T-helper 2 cell treated with Interferon-gamma antibody and Interleukin-4, amounts not matched to agents 5 μg/mL and 100 μg/mL, for 36 hours (primary cell): ENCODE measurements at regions not wholly inside any gene's neighbourhood (a gene's known extent, or its start where the extent isn't known, plus 50 kb on each side); places are given as distances from the start of the nearest gene placed in this dataset.
"Not testable (repeated sequence)": the region's sequence is repeated elsewhere in the genome, so short reads cannot be mapped to it uniquely, and the experiment has no call there.

Source experiments
- DNase-seq: peaks from one replicate; pipeline ENCODE4 v3.0.0; 2021; ENCODE audit warnings: low spot score
- H3K27ac Mint-ChIP-seq: one replicate; pipeline ENCODE4 v1.8.0; 2021; ENCODE audit warnings: mild to moderate bottlenecking, mixed read lengths
- H3K27me3 Mint-ChIP-seq: one replicate; pipeline ENCODE4 v1.8.0; 2021; ENCODE audit warnings: low read depth, mixed read lengths
- H3K36me3 Mint-ChIP-seq: one replicate; pipeline ENCODE4 v1.8.0; 2021; ENCODE audit warnings: low read depth, mixed read lengths
- H3K4me1 Mint-ChIP-seq: one replicate; pipeline ENCODE4 v1.8.0; 2021; ENCODE audit warnings: low read depth, mixed read lengths
- H3K4me3 Mint-ChIP-seq: one replicate; pipeline ENCODE4 v1.8.0; 2022; ENCODE audit warnings: mild to moderate bottlenecking, moderate library complexity, mixed read lengths
- H3K9me3 Mint-ChIP-seq: one replicate; pipeline ENCODE4 v1.8.0; 2021; ENCODE audit warnings: mixed read lengths

- Mint-ChIP-seq H3K4me1 (peaks cover 3% of the 10 kb centered on the region), H3K27me3 (peaks cover 47% of the 10 kb centered on the region), H3K27ac (no peak overlapping the region), H3K36me3 (peaks cover 3% of the 10 kb centered on the region), H3K4me3 (no peak overlapping the region), H3K9me3 (no peaks in the 10 kb centered on the region)
- DNase-seq: no peak
These were observed 81.5 kb upstream of the RHOU start for GRCh38 chr1:228653748-228654147.

- no peak overlapping the region for H3K27ac Mint-ChIP-seq
- H3K4me3 Mint-ChIP-seq: no peak overlapping the region
- no peaks in the 10 kb centered on the region for H3K9me3 Mint-ChIP-seq
- no peak for DNase-seq
- peaks cover 3% of the 10 kb centered on the region for H3K4me1 Mint-ChIP-seq
- H3K27me3 Mint-ChIP-seq: peaks cover 28% of the 10 kb centered on the region
- no peaks in the 10 kb centered on the region for H3K36me3 Mint-ChIP-seq
These were observed 79.4 kb upstream of the RHOU start for GRCh38 chr1:228655796-228656394.

- H3K36me3 Mint-ChIP-seq, H3K4me3 Mint-ChIP-seq, H3K9me3 Mint-ChIP-seq, DNase-seq, H3K4me1 Mint-ChIP-seq, H3K27ac Mint-ChIP-seq: not testable (repeated sequence)
- peaks cover 17% of the 10 kb centered on the region for H3K27me3 Mint-ChIP-seq
These were observed 73.1 kb upstream of the RHOU start for GRCh38 chr1:228662007-228662689.

- Mint-ChIP-seq H3K4me3 (no peak overlapping the region), H3K27ac (no peak overlapping the region), H3K4me1 (no peaks in the 10 kb centered on the region), H3K9me3 (no peaks in the 10 kb centered on the region), H3K36me3 (no peaks in the 10 kb centered on the region), H3K27me3 (peaks cover 20% of the 10 kb centered on the region)
- peak; percentile 41 for DNase-seq
These were observed 70.8 kb upstream of the RHOU start for GRCh38 chr1:228664399-228664914.

GRCh38 chr1:228666686-228667623 lies 68.3 kb upstream of the RHOU start:
- Mint-ChIP-seq H3K27ac (no peak overlapping the region), H3K9me3 (no peaks in the 10 kb centered on the region), H3K4me3 (no peak overlapping the region), H3K27me3 (peaks cover 10% of the 10 kb centered on the region), H3K4me1 (no peaks in the 10 kb centered on the region), H3K36me3 (no peaks in the 10 kb centered on the region)
- no peak for DNase-seq

- H3K9me3 Mint-ChIP-seq: no peaks in the 10 kb centered on the region
- no peak for DNase-seq
- H3K36me3 Mint-ChIP-seq: no peaks in the 10 kb centered on the region
- H3K4me3 Mint-ChIP-seq: no peak overlapping the region
- peaks cover 10% of the 10 kb centered on the region for H3K27me3 Mint-ChIP-seq
- H3K4me1 Mint-ChIP-seq: no peaks in the 10 kb centered on the region
- no peak overlapping the region for H3K27ac Mint-ChIP-seq
These were observed 66.6 kb upstream of the RHOU start for GRCh38 chr1:228668553-228669241.

- no peak overlapping the region for H3K4me3 Mint-ChIP-seq
- no peak overlapping the region for H3K27ac Mint-ChIP-seq
- no peaks in the 10 kb centered on the region for H3K4me1 Mint-ChIP-seq
- peaks cover 14% of the 10 kb centered on the region for H3K27me3 Mint-ChIP-seq
- H3K9me3 Mint-ChIP-seq: no peaks in the 10 kb centered on the region
- DNase-seq: no peak
- H3K36me3 Mint-ChIP-seq: no peaks in the 10 kb centered on the region
These were observed 66.1 kb upstream of the RHOU start for GRCh38 chr1:228669242-228669585.

GRCh38 chr1:228681076-228681565 lies 54.2 kb upstream of the RHOU start:
- H3K36me3 Mint-ChIP-seq, DNase-seq, H3K27ac Mint-ChIP-seq, H3K4me1 Mint-ChIP-seq, H3K9me3 Mint-ChIP-seq, H3K4me3 Mint-ChIP-seq: not testable (repeated sequence)
- peaks cover 33% of the 10 kb centered on the region for H3K27me3 Mint-ChIP-seq

- Mint-ChIP-seq H3K9me3 (no peaks in the 10 kb centered on the region), H3K36me3 (no peaks in the 10 kb centered on the region), H3K27me3 (peaks cover 44% of the 10 kb centered on the region), H3K27ac (no peak overlapping the region), H3K4me3 (no peak overlapping the region), H3K4me1 (no peaks in the 10 kb centered on the region)
- no peak for DNase-seq
These were observed 51.9 kb upstream of the RHOU start for GRCh38 chr1:228683428-228683827.

GRCh38 chr1:228684607-228685006 lies 50.7 kb upstream of the RHOU start:
- Mint-ChIP-seq H3K4me1 (no peaks in the 10 kb centered on the region), H3K4me3 (no peak overlapping the region), H3K27me3 (peaks cover 45% of the 10 kb centered on the region), H3K36me3 (no peaks in the 10 kb centered on the region), H3K27ac (no peak overlapping the region), H3K9me3 (no peaks in the 10 kb centered on the region)
- DNase-seq: no peak

GRCh38 chr1:228685081-228685660 lies 50.1 kb upstream of the RHOU start:
- no peak overlapping the region for H3K27ac Mint-ChIP-seq
- H3K4me1 Mint-ChIP-seq: no peaks in the 10 kb centered on the region
- H3K36me3 Mint-ChIP-seq: no peaks in the 10 kb centered on the region
- no peak overlapping the region for H3K4me3 Mint-ChIP-seq
- peaks cover 46% of the 10 kb centered on the region for H3K27me3 Mint-ChIP-seq
- H3K9me3 Mint-ChIP-seq: no peaks in the 10 kb centered on the region
- no peak for DNase-seq
